ENCODE measurements at regions not wholly inside any gene's neighbourhood (a gene's known extent, or its start where the extent isn't known, plus 50 kb on each side); places are given as distances from the start of the nearest gene placed in this dataset.
A peak's percentile ranks its signal among the peaks of the same experiment; 100 is the strongest.
"Not testable (repeated sequence)": the region's sequence is repeated elsewhere in the genome, so short reads cannot be mapped to it uniquely, and the experiment has no call there.

DNA sequence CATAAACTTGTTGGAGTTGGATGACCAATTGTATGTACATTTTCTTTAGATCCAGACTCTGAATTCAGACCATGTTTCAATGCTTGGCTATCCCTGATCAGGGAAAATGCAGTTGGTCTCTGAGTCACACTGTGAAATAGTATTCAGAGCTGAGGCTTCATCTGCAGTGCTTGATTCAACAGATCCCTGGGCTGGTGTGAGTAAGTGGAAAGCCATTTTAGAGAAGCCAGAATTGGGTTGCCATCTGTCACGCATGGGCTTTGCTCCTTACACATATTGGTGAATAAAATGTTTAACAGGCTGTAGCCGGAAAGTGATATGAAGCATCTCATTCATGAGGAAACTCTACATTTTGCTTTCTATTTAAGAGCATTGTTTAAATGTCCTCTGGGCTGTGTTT, 50.0 kb upstream of the ACYP2 start:
- no peak for DNase-seq (ENCODE audit: low read depth in 1 of 2, low spot score in 1 of 2)

GRCh38 chr2:54063967-54064535, 51.4 kb upstream of the ACYP2 start:
- DNase-seq (ENCODE audit: low read depth in 1 of 2, low spot score in 1 of 2): no peak

GRCh38 chr2:54062401-54062800, 53.0 kb upstream of the ACYP2 start:
- DNase-seq (ENCODE audit: low read depth in 1 of 2, low spot score in 1 of 2): no peak

DNA sequence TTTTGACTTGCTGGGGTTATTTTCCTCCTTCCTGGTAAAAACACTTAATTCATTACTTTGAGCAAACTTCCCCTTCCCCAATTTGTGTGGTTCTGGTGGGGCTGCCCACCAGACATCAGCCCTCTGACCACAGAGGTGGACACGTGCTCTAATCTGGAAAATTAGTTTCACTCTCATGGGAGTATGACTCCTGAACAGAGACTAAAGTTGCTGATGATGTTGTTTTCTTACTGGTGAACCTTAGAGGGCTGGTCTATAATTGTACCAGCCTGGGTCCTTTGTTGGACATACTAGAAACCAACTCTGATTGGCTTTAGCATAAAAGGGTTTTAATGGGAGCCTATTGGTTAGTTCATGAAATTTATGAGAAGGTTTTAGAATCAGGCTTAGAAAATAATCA, 54.1 kb upstream of the ACYP2 start:
- no peak for DNase-seq (ENCODE audit: low read depth in 1 of 2, low spot score in 1 of 2)

DNA sequence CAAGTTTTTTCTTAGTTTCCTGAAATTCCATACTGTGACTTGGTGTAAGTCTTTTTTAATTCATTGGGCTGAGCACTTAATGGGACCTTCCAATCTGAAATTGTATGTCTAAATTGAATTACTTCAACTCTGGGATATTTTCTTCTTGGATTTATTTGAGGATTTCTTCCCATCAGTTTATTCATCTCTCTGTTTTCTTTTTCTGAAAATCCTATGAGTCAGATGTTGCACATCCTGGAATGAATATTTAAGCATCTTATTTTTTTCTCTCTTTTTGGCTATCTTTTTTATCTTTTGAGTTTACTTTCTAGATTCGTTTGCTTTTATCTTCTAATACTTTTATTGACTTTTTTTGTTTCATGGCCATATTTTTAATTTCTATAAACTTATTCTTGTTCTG, 55.4 kb upstream of the ACYP2 start:
- DNase-seq (ENCODE audit: low read depth in 1 of 2, low spot score in 1 of 2): no peak

GRCh38 chr2:54059504-54059903, 55.9 kb upstream of the ACYP2 start:
- DNase-seq (ENCODE audit: low read depth in 1 of 2, low spot score in 1 of 2): no peak

DNA sequence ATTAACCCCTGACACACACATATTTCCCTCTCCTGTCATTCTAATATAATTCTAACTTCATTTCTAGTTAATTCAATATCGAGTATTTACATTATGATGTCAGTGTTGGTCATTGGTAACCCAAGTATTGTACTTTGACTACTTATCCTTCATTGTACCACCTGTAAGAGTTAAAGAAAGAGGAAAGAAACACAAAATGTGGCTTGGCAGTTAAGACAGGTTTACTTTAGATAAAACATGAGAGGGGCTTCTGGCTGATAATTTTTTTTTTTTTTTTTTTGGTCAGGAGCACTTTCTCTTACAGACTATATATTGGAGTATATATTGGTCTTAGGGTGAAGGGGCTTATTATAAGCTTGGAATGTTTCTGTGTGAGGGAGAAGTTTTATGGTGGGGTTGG, 57.0 kb upstream of the ACYP2 start:
- no peak for DNase-seq (ENCODE audit: low read depth in 1 of 2, low spot score in 1 of 2)

DNA sequence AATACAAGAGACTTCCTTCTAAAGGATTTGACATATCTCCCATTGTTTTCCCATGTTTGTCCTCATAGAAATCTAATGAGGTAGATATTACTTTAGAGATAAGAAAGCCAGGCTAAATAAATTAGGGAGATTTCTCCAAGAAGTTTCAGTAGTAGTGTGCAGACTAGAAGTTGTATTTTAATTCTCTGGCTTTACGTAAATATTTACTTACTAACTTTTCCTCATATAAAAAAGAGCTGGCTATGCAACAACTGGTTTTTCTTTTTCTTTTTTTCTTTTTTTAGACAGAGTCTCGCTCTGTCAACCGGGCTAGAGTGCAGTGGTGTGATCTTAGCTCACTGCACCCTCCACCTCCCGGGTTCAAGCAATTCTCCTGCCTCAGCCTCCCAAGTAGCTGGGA, 60.6 kb upstream of the ACYP2 start:
- DNase-seq (ENCODE audit: low read depth in 1 of 2, low spot score in 1 of 2): no peak

GRCh38 chr2:54054271-54054670, 61.1 kb upstream of the ACYP2 start:
- no peak for DNase-seq (ENCODE audit: low read depth in 1 of 2, low spot score in 1 of 2)

GRCh38 chr2:54053830-54054229, 61.6 kb upstream of the ACYP2 start:
- DNase-seq (ENCODE audit: low read depth in 1 of 2, low spot score in 1 of 2): no peak

- DNase-seq (ENCODE audit: low read depth in 1 of 2, low spot score in 1 of 2): no peak
Measured at GRCh38 chr2:54052825-54053718, 62.3 kb upstream of the ACYP2 start.

DNA sequence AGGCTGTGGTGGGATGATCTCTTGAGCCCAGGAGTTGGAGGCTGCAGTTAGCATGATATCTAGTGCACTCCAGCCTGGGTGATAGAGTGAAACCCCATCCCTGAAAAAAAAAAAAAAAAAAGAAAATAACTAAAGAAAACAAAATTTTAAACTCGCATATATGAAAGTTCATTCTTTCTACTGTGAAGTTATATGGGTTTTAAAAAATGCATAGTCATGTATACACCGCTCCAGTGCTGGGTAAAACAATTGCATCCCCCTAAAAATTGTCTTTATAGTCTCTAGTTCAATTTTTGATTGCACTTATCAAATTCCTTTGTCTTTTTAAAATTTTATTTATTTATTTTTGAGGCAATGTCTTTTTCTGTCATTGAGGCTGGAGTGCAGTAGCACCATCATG, 65.0 kb upstream of the ACYP2 start:
- DNase-seq (ENCODE audit: low read depth in 1 of 2, low spot score in 1 of 2): no peak

- DNase-seq (ENCODE audit: low read depth in 1 of 2, low spot score in 1 of 2): no peak
Measured at GRCh38 chr2:54049365-54049764, 66.0 kb upstream of the ACYP2 start.

DNA sequence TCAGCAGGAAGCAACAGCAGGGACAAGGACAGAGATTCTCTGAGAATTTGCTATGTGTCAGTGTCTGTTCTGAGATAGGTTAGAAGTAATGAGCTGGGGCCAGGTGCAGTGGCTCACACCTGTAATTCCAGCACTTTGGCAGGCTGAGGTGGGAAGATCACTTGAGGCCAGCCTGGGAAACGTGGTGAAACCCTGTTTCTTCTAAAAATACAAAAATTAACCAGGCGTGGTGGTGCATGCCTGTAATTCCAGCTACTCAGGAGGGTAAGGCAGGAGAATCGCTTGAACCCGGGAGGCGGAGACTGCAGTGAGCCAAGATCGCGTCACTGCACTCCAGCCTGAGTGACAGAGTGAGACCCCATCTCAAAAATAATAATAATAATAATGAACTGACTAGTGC, 66.5 kb upstream of the ACYP2 start:
- DNase-seq (ENCODE audit: low read depth in 1 of 2, low spot score in 1 of 2): not testable (repeated sequence)

DNA sequence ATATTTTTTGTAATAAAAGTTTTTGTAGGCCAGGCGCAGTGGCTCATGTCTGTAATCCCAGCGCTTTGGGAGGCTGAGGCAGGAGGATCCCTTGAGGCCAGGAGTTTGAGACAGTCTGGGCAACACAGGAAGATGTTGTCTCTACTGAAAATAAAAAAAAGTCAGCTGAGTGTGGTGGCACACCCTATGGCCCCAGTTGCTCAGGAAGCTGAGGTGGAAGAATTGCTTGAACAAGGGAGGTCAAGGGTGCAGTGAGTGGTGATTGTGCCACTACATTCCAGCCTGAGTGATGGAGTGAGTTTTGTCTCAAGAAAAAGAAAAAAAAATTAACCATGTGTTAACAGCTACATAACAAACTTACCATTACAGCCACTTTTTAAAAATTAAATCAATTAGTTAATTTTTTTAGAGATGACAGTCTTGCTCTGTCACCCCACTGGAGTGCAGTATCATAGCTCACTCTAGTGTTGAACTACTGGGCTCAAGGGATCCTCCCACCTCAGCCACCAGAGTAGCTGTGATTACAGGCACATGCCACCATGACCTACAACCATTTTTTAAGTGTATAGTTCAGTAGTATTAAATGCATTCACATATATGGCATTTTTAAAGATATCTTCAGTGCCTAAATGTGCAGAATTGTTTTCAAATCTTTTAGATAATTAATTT, 67.2 kb upstream of the ACYP2 start:
- no peak for DNase-seq (ENCODE audit: low read depth in 1 of 2, low spot score in 1 of 2)

DNA sequence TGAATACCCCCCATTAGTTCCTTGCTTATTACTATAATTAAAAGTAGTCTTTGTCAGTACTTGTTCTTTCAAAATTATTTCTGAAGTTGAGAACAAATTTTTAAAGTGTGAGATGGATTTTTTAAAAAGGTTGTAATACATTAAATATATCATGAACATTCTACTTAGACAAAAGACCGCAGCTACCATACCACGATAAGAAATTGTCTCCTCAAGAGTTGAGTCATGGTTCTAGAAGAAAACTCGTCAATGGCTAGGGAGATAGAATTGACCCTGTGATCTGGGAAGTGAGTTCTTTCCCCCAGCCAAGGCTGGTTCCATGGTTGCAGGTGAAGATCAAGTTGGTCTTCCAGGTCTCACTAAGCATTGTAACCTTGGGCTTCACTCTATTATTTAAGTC, 67.8 kb upstream of the ACYP2 start:
- DNase-seq (ENCODE audit: low read depth in 1 of 2, low spot score in 1 of 2): no peak

DNA sequence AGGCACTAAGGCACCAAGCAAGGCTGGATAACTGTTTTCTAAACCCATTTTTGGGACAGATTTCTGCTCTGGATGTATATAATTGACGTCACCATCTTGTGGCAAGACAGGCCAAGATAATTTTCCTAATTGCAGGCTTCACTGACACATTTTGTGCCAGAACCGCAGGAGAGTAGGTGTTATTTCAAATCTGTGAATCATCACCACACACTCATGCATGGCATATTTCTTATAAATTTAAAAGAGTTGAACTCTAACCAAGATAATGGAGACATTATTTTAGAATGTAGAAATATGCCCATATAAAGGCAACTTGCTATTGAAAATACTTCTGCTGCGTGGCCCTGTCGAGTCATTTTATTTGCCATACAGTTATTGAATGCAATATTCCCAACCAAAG, 68.3 kb upstream of the ACYP2 start:
- no peak for DNase-seq (ENCODE audit: low read depth in 1 of 2, low spot score in 1 of 2)

GRCh38 chr2:54042897-54043620, 72.3 kb upstream of the PSME4 start:
- DNase-seq (ENCODE audit: low read depth in 1 of 2, low spot score in 1 of 2): no peak

DNA sequence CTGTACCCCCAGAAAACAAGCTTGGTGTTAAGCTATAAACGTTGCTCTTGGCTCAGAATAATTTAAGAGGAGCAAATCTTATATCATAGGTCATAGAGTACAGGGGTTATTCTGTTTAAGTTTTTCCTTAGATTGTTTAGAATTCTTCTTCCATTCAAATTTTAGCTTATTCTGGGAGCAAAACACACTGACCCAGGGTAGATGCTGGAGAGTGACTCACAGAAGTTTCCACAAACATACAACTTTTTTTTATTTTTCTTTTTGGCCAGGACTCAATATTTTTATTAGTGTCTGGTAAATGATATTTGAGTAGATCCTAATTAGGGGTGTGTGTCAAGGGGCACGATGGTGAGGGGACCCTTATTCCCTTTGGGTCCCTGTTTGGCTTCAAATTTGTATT, 71.5 kb upstream of the PSME4 start:
- DNase-seq (ENCODE audit: low read depth in 1 of 2, low spot score in 1 of 2): no peak

DNA sequence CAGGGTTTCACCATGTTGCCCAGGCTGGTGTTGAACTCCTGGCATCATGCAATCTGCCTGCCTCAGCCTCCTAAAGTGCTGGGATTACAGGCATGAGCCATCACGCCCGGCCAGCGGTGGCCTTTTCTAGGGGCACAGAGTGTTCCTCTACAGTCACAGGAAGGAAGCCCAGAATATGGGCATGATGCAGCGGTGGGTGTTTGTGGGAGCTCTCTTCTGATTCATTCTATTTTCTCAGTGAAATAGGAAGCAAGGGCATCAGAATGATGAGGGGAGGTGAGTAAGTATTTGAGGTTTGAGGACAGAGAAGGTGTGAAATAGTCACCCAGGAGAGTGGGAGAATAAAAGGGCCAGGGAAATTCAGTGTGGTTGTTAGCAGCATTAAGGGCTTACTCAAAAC, 70.3 kb upstream of the PSME4 start:
- DNase-seq (ENCODE audit: low read depth in 1 of 2, low spot score in 1 of 2): peak; percentile 28 to 50

GRCh38 chr2:54040685-54041084, 69.9 kb upstream of the PSME4 start:
- DNase-seq (ENCODE audit: low read depth in 1 of 2, low spot score in 1 of 2): no peak

- DNase-seq (ENCODE audit: low read depth in 1 of 2, low spot score in 1 of 2): no peak
Measured at GRCh38 chr2:54040250-54040649, 69.5 kb upstream of the PSME4 start.
